HEK293T (cell line): ENCODE measurements at regions not wholly inside any gene's neighbourhood (a gene's known extent, or its start where the extent isn't known, plus 50 kb on each side); places are given as distances from the start of the nearest gene placed in this dataset.

Experiments used
- CTCF ChIA-PET: fragments of 350-600 bp; formaldehyde crosslinking; extraction: SDS; loops from one replicate; lab custom pipeline; 2021; ENCODE audit warnings: antibody characterized with exemption, inconsistent platforms; lab: Yijun Ruan, JAX
- POLR2A ChIA-PET: fragments of 350-600 bp; formaldehyde crosslinking; extraction: SDS; loops from one replicate; lab custom pipeline; 2020; ENCODE audit warnings: antibody characterized with exemption, inconsistent platforms; lab: Yijun Ruan, JAX
- DNase-seq: peaks from one replicate; pipeline ENCODE4 v3.0.0; 2012; ENCODE audit warnings: mixed read lengths; ENCODE audit errors: extremely low spot score
- ARNT ChIP-seq: fragments of 450-650 bp; IDR thresholded peaks from 2 replicates; pipeline ENCODE4 v1.6.1; 2017; ENCODE audit warnings: mild to moderate bottlenecking
- BHLHE40 ChIP-seq: fragments of 450-650 bp; IDR thresholded peaks from 2 replicates; pipeline ENCODE4 v1.6.1; 2016; ENCODE audit warnings: mild to moderate bottlenecking, moderate library complexity, borderline replicate concordance
- CTBP1 ChIP-seq: fragments of 450-650 bp; IDR thresholded peaks from 2 replicates; pipeline ENCODE4 v1.6.1; 2016; ENCODE audit warnings: borderline replicate concordance
- ELF4 ChIP-seq: fragments of 450-650 bp; IDR thresholded peaks from 2 replicates; pipeline ENCODE4 v1.6.1; 2017; ENCODE audit warnings: antibody characterized with exemption
- FOXA1 ChIP-seq: fragments of 450-650 bp; IDR thresholded peaks from 2 replicates; pipeline ENCODE4 v1.6.1; 2016; ENCODE audit warnings: mild to moderate bottlenecking
- FOXK2 ChIP-seq: fragments of 450-650 bp; IDR thresholded peaks from 2 replicates; pipeline ENCODE4 v1.6.1; 2016; ENCODE audit warnings: mild to moderate bottlenecking
- FOXM1 ChIP-seq: fragments of 450-650 bp; IDR thresholded peaks from 2 replicates; pipeline ENCODE4 v1.6.1; 2017; ENCODE audit warnings: mild to moderate bottlenecking, borderline replicate concordance
- HDGF ChIP-seq: fragments of 450-650 bp; IDR thresholded peaks from 2 replicates; pipeline ENCODE4 v1.6.1; 2017; ENCODE audit warnings: antibody characterized with exemption, borderline replicate concordance
- L3MBTL2 ChIP-seq: fragments of 450-650 bp; conservative IDR thresholded peaks from 2 replicates; pipeline ENCODE4 v1.6.1; 2016; ENCODE audit warnings: mild to moderate bottlenecking
- LEF1 ChIP-seq: fragments of 450-650 bp; IDR thresholded peaks from 2 replicates; pipeline ENCODE4 v1.6.1; 2017; ENCODE audit warnings: mild to moderate bottlenecking, borderline replicate concordance
- NFRKB ChIP-seq: fragments of 450-650 bp; IDR thresholded peaks from 2 replicates; pipeline ENCODE4 v1.6.1; 2016; ENCODE audit warnings: mild to moderate bottlenecking, moderate library complexity
- SP1 ChIP-seq: fragments of 450-650 bp; IDR thresholded peaks from 2 replicates; pipeline ENCODE4 v1.6.1; 2017
- SUZ12 ChIP-seq: fragments of 450-650 bp; IDR thresholded peaks from 2 replicates; pipeline ENCODE4 v1.6.1; 2016; ENCODE audit warnings: mild to moderate bottlenecking
- TARDBP ChIP-seq: fragments of 450-650 bp; IDR thresholded peaks from 2 replicates; pipeline ENCODE4 v1.6.1; 2016
- ZNF384 ChIP-seq: fragments of 450-650 bp; IDR thresholded peaks from 2 replicates; pipeline ENCODE4 v1.6.1; 2016
- TF ChIP-seq, protein P1 (sequence below): fragments of 450-650 bp; IDR thresholded peaks from 2 replicates; pipeline ENCODE4 v1.6.1; 2016

DNA sequence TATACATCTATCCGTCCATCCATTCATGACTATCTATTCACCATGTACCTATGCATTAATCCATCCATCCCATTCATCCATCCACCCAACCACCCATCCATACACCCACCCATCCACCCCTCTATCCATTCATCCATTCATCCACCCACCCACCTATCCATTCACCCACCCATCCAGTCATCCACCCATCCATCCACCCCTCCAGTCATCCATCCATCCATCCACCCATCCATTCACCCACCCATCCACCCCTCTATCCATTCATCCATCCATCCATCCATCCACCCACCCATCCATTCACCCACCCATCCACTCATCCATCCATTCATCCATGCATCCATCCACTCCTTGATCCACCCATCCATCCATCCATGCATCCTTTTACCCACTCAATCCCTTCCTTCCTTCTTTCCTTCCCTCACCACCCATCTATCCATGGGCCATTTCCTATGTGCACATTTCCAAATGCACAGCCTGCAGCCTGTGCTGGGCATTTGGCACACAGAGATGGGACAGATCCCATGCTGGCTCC, 100.8 kb upstream of the ADRA2C start:
- ChIA-PET POLR2A (no interaction called here), CTCF (no interaction called here)
- no peak for DNase-seq
- TF ChIP-seq FOXA1 (no peak), SP1 (no peak), BHLHE40 (no peak), ARNT (no peak), ZNF384 (no peak), LEF1 (no peak), L3MBTL2 (no peak), HDGF (no peak), CTBP1 (no peak), SUZ12 (no peak), NFRKB (no peak), FOXK2 (no peak)
- TF ChIP-seq, protein P1, sequence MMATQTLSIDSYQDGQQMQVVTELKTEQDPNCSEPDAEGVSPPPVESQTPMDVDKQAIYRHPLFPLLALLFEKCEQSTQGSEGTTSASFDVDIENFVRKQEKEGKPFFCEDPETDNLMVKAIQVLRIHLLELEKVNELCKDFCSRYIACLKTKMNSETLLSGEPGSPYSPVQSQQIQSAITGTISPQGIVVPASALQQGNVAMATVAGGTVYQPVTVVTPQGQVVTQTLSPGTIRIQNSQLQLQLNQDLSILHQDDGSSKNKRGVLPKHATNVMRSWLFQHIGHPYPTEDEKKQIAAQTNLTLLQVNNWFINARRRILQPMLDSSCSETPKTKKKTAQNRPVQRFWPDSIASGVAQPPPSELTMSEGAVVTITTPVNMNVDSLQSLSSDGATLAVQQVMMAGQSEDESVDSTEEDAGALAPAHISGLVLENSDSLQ, result no peak

DNA sequence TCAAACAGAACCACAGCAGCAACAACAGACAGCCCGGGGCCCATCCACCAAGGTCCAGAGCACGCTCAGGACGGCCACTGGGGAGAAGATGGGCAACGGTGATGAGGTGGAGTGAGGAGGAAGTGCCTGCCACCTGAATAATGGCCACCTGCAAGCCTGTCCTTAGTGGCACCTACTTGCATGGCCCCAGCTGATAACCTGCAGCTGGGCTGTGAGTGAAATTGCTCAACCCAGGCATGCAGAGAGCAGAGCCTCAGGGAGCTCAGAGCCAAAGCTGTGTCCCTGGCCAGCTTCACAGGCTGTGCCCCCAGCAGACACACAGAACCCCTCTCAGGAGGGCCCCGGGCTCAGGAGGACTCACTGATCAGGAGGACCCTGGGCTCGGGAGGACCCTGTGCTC, 102.4 kb upstream of the ADRA2C start:
- CTCF ChIA-PET, result no interaction called here
- POLR2A ChIA-PET, result no interaction called here
- no peak for DNase-seq
- TF ChIP-seq FOXK2, result no peak
- TF ChIP-seq FOXM1, result no peak
- TF ChIP-seq ARNT, result no peak
- no peak for TF ChIP-seq ZNF384
- no peak for TF ChIP-seq ELF4

DNA sequence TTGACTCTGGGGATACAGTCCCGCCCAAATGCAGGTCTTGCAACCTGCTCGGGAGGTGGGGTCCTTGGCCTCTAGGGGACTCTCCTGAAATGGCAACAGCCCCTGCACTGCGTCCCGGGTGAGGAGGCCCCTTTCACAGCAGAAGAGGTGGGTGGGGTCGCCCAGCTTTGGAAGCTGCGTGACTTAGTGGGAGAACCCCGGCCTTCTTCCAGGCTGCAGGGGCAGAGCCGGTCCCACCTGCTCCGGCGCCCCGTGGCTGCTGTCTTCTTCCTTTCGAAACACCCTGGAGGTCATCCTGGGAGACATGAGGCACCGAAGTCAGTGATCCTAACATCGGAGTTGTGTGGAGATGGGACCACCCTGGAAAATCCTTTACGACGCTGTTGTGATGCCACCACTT, 103.7 kb upstream of the ADRA2C start:
- ChIA-PET CTCF (no interaction called here), POLR2A (no interaction called here)

DNA sequence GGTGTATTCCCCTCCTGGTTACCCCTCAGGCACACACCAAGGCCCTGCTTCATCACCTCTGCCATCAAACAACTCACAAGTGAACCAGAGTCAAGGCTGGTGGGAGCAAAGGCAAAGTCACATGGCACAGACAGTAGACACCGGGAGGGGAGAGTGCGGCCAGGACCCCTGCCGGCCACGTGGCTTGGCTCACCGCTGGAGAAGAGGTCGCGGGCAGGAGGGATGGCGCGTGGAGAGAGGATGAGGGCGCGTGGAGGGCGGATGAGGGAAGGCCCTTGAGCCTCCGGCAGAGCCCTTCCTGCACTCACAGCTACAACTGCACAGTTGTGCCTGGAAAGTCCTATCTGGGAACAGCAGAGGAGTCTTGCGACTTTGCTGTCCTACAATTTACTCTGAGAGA, 104.2 kb upstream of the ADRA2C start:
- POLR2A ChIA-PET, result no interaction called here

More for the DNA sequence above, 103.7 kb upstream of the ADRA2C start:
- DNase-seq, result no peak
- TF ChIP-seq ELF4 (no peak), FOXA1 (no peak), NFRKB (no peak), HDGF (no peak), FOXM1 (no peak), SP1 (no peak), ARNT (no peak), LEF1 (no peak), BHLHE40 (no peak), SUZ12 (no peak), L3MBTL2 (no peak), CTBP1 (no peak), TARDBP (no peak)

DNA sequence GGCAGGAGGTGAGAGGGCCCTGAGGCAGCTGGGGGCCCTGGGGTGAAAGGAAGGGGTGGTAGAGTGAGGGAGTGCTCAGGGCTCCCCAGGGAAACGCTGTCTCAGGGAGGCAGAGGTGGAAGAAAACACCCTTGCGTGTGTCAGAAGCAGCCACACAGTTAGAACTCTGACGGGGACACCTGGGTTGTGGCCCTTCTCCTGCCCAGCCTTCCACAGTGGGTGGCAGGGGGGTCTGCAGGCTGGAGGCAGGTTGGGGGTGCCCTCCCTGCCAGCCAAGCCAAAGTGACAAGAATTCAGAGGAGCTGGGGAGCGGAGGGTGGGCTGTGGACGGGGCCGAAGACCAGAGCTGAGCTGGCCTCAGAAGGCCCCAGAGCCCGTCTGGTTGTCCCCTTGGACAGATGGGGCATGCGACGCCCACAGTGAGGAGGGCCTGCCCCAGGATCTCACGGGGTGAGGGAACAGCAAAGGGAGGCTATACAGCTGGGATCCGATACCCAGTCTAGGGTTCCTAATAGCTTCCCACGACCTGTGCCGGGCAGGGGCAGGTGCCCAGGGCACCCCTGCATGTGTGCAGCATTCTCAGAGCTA, 105.2 kb upstream of the ADRA2C start:
- ChIA-PET CTCF (no interaction called here), POLR2A (no interaction called here)
- DNase-seq, result no peak
- TF ChIP-seq, protein P1, result no peak
- TF ChIP-seq SP1 (no peak), FOXM1 (no peak), NFRKB (no peak), HDGF (no peak), FOXA1 (no peak), TARDBP (no peak), LEF1 (no peak), BHLHE40 (no peak), SUZ12 (no peak), ARNT (no peak)

More for the DNA sequence above, 104.2 kb upstream of the ADRA2C start:
- TF ChIP-seq BHLHE40 (no peak), FOXM1 (no peak)
- no peak for DNase-seq
- CTCF ChIA-PET, result interaction anchor here (0.6 kb wide), 1 partner anchor 147 kb away, joined by 3 read pairs; no protein-coding TSS in a partner anchor

DNA sequence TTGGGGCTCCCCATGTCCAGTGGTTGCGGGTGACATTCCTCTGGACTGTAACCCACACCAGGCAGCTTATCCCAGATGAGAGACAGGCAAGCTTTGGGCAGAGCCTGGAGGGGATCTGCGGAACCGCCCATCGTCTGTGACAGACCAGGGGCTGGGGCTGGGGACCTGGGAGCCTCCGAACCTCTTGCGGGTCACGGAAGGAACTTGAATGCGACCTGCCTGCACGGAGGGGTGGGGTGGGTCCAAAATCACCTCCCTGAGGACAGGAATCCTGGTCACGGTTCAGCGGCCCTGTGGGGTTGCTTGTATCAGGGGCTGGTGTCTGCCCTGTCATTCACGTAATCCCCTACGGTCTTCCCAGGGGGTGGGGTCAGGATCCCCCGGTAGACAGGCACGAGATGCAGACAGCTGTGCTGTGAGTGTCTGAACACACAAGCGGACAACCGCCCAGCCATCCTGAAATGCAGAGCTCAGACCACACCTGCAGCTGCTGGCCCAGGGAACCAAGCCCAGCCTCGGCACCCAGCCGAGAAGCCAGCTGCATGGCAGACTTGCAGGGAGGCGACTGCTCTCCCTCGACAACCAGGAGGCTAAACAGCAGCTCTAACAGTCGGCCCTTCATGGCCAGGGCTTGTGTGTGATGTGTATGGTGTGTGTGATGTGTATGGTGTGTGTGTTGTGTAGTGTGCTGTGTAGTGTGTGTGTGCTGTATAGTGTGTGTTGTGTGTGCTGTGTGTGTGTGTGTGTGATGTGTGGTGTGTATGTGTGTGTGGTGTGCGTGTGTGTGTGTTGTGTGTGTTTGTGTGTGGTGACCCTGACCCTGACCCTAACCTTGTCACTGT, 105.9 kb upstream of the ADRA2C start:
- TF ChIP-seq L3MBTL2 (no peak), ARNT (no peak), SUZ12 (no peak), TARDBP (no peak), ZNF384 (no peak), FOXA1 (no peak), LEF1 (no peak), NFRKB (no peak), HDGF (no peak), CTBP1 (no peak), FOXM1 (no peak), BHLHE40 (no peak), FOXK2 (no peak), SP1 (no peak), ELF4 (no peak)
- TF ChIP-seq, protein P1, result no peak
- ChIA-PET POLR2A (no interaction called here), CTCF (no interaction called here)
- DNase-seq, result no peak

DNA sequence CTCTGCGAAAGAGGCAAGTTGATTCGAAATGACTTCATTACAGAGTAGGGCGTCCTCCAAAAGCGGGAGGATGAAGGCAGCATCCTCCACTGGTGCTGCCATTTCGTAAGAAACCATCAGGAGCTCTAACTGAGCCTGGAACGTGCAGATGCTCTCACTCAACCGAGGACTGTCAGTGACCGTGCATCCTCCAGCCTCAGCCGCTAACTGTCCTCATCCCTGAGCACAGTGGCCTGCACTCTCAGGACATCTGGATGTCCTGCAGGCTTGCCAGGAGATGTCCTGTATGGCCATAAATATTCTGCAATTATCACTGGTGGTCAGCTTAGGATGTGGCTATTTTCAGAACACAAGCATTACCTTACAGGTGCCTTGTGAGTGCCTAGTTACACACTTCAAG, 107.1 kb upstream of the ADRA2C start:
- POLR2A ChIA-PET, result no interaction called here
- TF ChIP-seq SP1 (no peak), NFRKB (no peak), BHLHE40 (no peak)
- CTCF ChIA-PET, result no interaction called here

More for the DNA sequence above, 107.1 kb upstream of the ADRA2C start:
- DNase-seq, result no peak
